OCI-LY7 (cell line): ENCODE measurements at regions not wholly inside any gene's neighbourhood (a gene's known extent, or its start where the extent isn't known, plus 50 kb on each side); places are given as distances from the start of the nearest gene placed in this dataset.

Source experiments
- BruUV-seq: library from RNA; stranded (reverse); fragments of 400-500 nt; replicated peaks from 2 replicates; lab custom pipeline; 2021; lab: Mats Ljungman, UMichigan
- CTCF ChIA-PET: fragments of 300-600 bp; sonication (Branson Sonifier 250); formaldehyde crosslinking; loops from one replicate; lab custom pipeline; 2022; ENCODE audit warnings: antibody characterized with exemption; ENCODE audit not compliant: unreplicated experiment; lab: Charles Lee
- POLR2A ChIA-PET: fragments of 300-600 bp; sonication (Branson Sonifier 250); formaldehyde crosslinking; loops from one replicate; lab custom pipeline; 2022; ENCODE audit warnings: antibody characterized with exemption; lab: Charles Lee
- DNase-seq: peaks from one replicate; pipeline ENCODE4 v3.0.0-alpha.2; 2015; ENCODE audit warnings: low spot score
- H2AFZ ChIP-seq: fragments of 200-600 bp; sonication (generic), shearing (Covaris generic); 2 replicates; pipeline ENCODE4 v1.6.1; 2014; ENCODE audit warnings: mild to moderate bottlenecking, antibody characterized with exemption, low read length, moderate library complexity
- H3K27ac ChIP-seq: fragments of 200-600 bp; sonication (generic); 2 replicates; pipeline ENCODE4 v1.5.1; 2014; ENCODE audit warnings: mixed run types, low read depth, mild to moderate bottlenecking, moderate library complexity, low read length, inconsistent platforms; ENCODE audit not compliant: poor library complexity, severe bottlenecking
- H3K36me3 ChIP-seq: fragments of 200-600 bp; sonication (generic); 2 replicates; pipeline ENCODE4 v1.6.1; 2014; ENCODE audit warnings: mild to moderate bottlenecking, antibody characterized with exemption, low read length, moderate library complexity, mixed read lengths; ENCODE audit not compliant: insufficient read depth
- H3K4me1 ChIP-seq: fragments of 200-600 bp; sonication (generic); 2 replicates; pipeline ENCODE4 v1.5.1; 2014; ENCODE audit warnings: mild to moderate bottlenecking, low read length; ENCODE audit not compliant: insufficient read depth, poor library complexity, severe bottlenecking
- H3K4me2 ChIP-seq: fragments of 200-600 bp; sonication (generic); 2 replicates; pipeline ENCODE4 v1.6.1; 2014; ENCODE audit warnings: mild to moderate bottlenecking, low read length
- H3K4me3 ChIP-seq: fragments of 200-600 bp; sonication (generic); 2 replicates; pipeline ENCODE4 v1.5.1; 2014; ENCODE audit warnings: mild to moderate bottlenecking, low read depth, low read length; ENCODE audit not compliant: poor library complexity, severe bottlenecking
- H3K79me2 ChIP-seq: fragments of 200-600 bp; sonication (generic); 2 replicates; pipeline ENCODE4 v1.6.1; 2016; ENCODE audit warnings: low read depth, mild to moderate bottlenecking, low read length, moderate library complexity, mixed read lengths; ENCODE audit not compliant: insufficient read depth
- H3K9me2 ChIP-seq: fragments of 200-600 bp; sonication (generic); 2 replicates; pipeline ENCODE4 v1.6.1; 2016; ENCODE audit warnings: mild to moderate bottlenecking, low read length, mixed read lengths; ENCODE audit not compliant: insufficient read depth
- H3K9me3 ChIP-seq: fragments of 200-600 bp; sonication (generic); 2 replicates; pipeline ENCODE4 v1.6.1; 2014; ENCODE audit warnings: mild to moderate bottlenecking, mixed run types, low read length, mixed read lengths
- H4K20me1 ChIP-seq: fragments of 200-600 bp; sonication (generic); 2 replicates; pipeline ENCODE4 v1.6.1; 2014; ENCODE audit warnings: mild to moderate bottlenecking, antibody characterized with exemption, low read length, moderate library complexity, mixed read lengths; ENCODE audit not compliant: insufficient read depth
- CTCF ChIP-seq: fragments of 200-600 bp; sonication (generic); conservative IDR thresholded peaks from 2 replicates; pipeline ENCODE4 v1.5.1; 2014; ENCODE audit warnings: mild to moderate bottlenecking, antibody characterized with exemption, low read length, moderate library complexity, mixed read lengths
- EZH2phosphoT487 ChIP-seq: fragments of 200-600 bp; sonication (generic); IDR thresholded peaks from 2 replicates; pipeline ENCODE4 v1.6.1; 2018; ENCODE audit warnings: low read depth, borderline replicate concordance, mild to moderate bottlenecking, mixed run types, antibody characterized with exemption, low read length, moderate library complexity, mixed read lengths
- intact Hi-C: fragments of 100-400 bp; cut with micrococcal nuclease; formaldehyde crosslinking; loops from one replicate; pipeline ENCODE4 v1.10.0; 2022; ENCODE audit not compliant: unreplicated experiment

GRCh38 chr2:216287251-216287650 is 85.0 kb downstream of the MARCHF4 start:
- Histone ChIP-seq H2AFZ (no peak overlapping the region), H3K4me2 (no peak overlapping the region)
- POLR2A ChIA-PET, result interaction anchor here (0.6 to 1.0 kb wide), 2 partner anchors 11 to 84 kb away, joined by 3 to 5 read pairs; no protein-coding TSS in a partner anchor

GRCh38 chr2:216286616-216287231 is 85.6 kb downstream of the MARCHF4 start:
- no peaks in the 10 kb centered on the region for H3K9me3 ChIP-seq
- no peak overlapping the region for H3K4me3 ChIP-seq
- H3K9me2 ChIP-seq, result no peaks in the 10 kb centered on the region
- intact Hi-C loops, result no loop called here
- H3K4me1 ChIP-seq, result no peaks in the 10 kb centered on the region
- H4K20me1 ChIP-seq, result no peaks in the 10 kb centered on the region
- ChIA-PET CTCF (no interaction called here), POLR2A (interaction anchor here (0.6 to 1.0 kb wide), 2 partner anchors 12 to 84 kb away, joined by 3 to 5 read pairs; no protein-coding TSS in a partner anchor)
- no peak overlapping the region for H2AFZ ChIP-seq
- TF ChIP-seq EZH2phosphoT487, result no peak
- TF ChIP-seq CTCF, result no peak
- no peaks in the 10 kb centered on the region for H3K79me2 ChIP-seq
- no peak for DNase-seq
- H3K4me2 ChIP-seq, result no peak overlapping the region
- no peak overlapping the region for H3K27ac ChIP-seq
- no TSS peak for BruUV-seq
- no peaks in the 10 kb centered on the region for H3K36me3 ChIP-seq

More at GRCh38 chr2:216287251-216287650, 85.0 kb downstream of the MARCHF4 start:
- BruUV-seq, result no TSS peak
- Histone ChIP-seq H3K79me2 (no peaks in the 10 kb centered on the region), H3K4me3 (no peak overlapping the region), H3K36me3 (no peaks in the 10 kb centered on the region), H3K9me3 (no peaks in the 10 kb centered on the region), H3K27ac (no peak overlapping the region), H4K20me1 (no peaks in the 10 kb centered on the region), H3K9me2 (no peaks in the 10 kb centered on the region), H3K4me1 (no peaks in the 10 kb centered on the region)
- no peak for DNase-seq
- CTCF ChIA-PET, result no interaction called here
- intact Hi-C loops, result no loop called here
- TF ChIP-seq CTCF, result no peak
- TF ChIP-seq EZH2phosphoT487, result no peak

- no peak overlapping the region for H3K4me2 ChIP-seq
- intact Hi-C loops, result no loop called here
- no peak overlapping the region for H3K4me3 ChIP-seq
- ChIA-PET POLR2A (no interaction called here), CTCF (no interaction called here)
- H3K9me3 ChIP-seq, result no peaks in the 10 kb centered on the region
- H2AFZ ChIP-seq, result no peak overlapping the region
- H3K36me3 ChIP-seq, result no peaks in the 10 kb centered on the region
- no peaks in the 10 kb centered on the region for H3K9me2 ChIP-seq
- DNase-seq, result no peak
- no peaks in the 10 kb centered on the region for H3K4me1 ChIP-seq
- no peaks in the 10 kb centered on the region for H4K20me1 ChIP-seq
- H3K79me2 ChIP-seq, result no peaks in the 10 kb centered on the region
- no peak overlapping the region for H3K27ac ChIP-seq
- BruUV-seq, result no TSS peak
- no peak for TF ChIP-seq CTCF
- no peak for TF ChIP-seq EZH2phosphoT487
These were observed 86.6 kb downstream of the MARCHF4 start for GRCh38 chr2:216285701-216286100.
